Activated naive CD8-positive, alpha-beta T cell (primary cell): ENCODE measurements at regions not wholly inside any gene's neighbourhood (a gene's known extent, or its start where the extent isn't known, plus 50 kb on each side); places are given as distances from the start of the nearest gene placed in this dataset.

ENCODE experiments used
- H3K27ac Mint-ChIP-seq: one replicate; pipeline ENCODE4 v1.8.0; 2021; ENCODE audit warnings: mixed read lengths
- H3K27me3 Mint-ChIP-seq: one replicate; pipeline ENCODE4 v1.8.0; 2021; ENCODE audit warnings: mixed read lengths
- H3K36me3 Mint-ChIP-seq: one replicate; pipeline ENCODE4 v1.8.0; 2021; ENCODE audit warnings: mixed read lengths
- H3K4me1 Mint-ChIP-seq: one replicate; pipeline ENCODE4 v1.8.0; 2021; ENCODE audit warnings: low read depth, mixed read lengths
- H3K4me3 Mint-ChIP-seq: one replicate; pipeline ENCODE4 v1.8.0; 2021; ENCODE audit warnings: mild to moderate bottlenecking, mixed read lengths
- H3K9me3 Mint-ChIP-seq: one replicate; pipeline ENCODE4 v1.8.0; 2021; ENCODE audit warnings: low read depth, mixed read lengths

GRCh38 chr1:72521659-72522058 lies 239.3 kb upstream of the NEGR1 start:
- no peak overlapping the region for H3K27ac Mint-ChIP-seq
- H3K4me3 Mint-ChIP-seq: no peak overlapping the region
- H3K9me3 Mint-ChIP-seq: no peaks in the 10 kb centered on the region
- H3K27me3 Mint-ChIP-seq: no peaks in the 10 kb centered on the region
- H3K36me3 Mint-ChIP-seq: no peaks in the 10 kb centered on the region
- no peaks in the 10 kb centered on the region for H3K4me1 Mint-ChIP-seq

- Mint-ChIP-seq H3K27me3 (no peaks in the 10 kb centered on the region), H3K4me3 (no peak overlapping the region), H3K36me3 (no peaks in the 10 kb centered on the region), H3K9me3 (no peaks in the 10 kb centered on the region), H3K4me1 (no peaks in the 10 kb centered on the region), H3K27ac (no peak overlapping the region)
These were observed 234.5 kb upstream of the NEGR1 start for GRCh38 chr1:72516826-72517225.

- Mint-ChIP-seq H3K36me3 (no peaks in the 10 kb centered on the region), H3K4me3 (no peak overlapping the region), H3K27me3 (no peaks in the 10 kb centered on the region), H3K27ac (no peak overlapping the region), H3K4me1 (no peaks in the 10 kb centered on the region), H3K9me3 (no peaks in the 10 kb centered on the region)
These were observed 233.9 kb upstream of the NEGR1 start for GRCh38 chr1:72516264-72516663.

GRCh38 chr1:72498371-72498770 lies 216.0 kb upstream of the NEGR1 start:
- Mint-ChIP-seq H3K4me3 (no peak overlapping the region), H3K27me3 (no peaks in the 10 kb centered on the region), H3K4me1 (no peaks in the 10 kb centered on the region), H3K27ac (no peak overlapping the region), H3K9me3 (no peaks in the 10 kb centered on the region), H3K36me3 (no peaks in the 10 kb centered on the region)

GRCh38 chr1:72489801-72490200 lies 207.5 kb upstream of the NEGR1 start:
- Mint-ChIP-seq H3K27ac (no peak overlapping the region), H3K27me3 (no peaks in the 10 kb centered on the region), H3K4me3 (no peak overlapping the region), H3K9me3 (no peaks in the 10 kb centered on the region), H3K4me1 (no peaks in the 10 kb centered on the region), H3K36me3 (no peaks in the 10 kb centered on the region)

GRCh38 chr1:72485801-72486200 lies 203.5 kb upstream of the NEGR1 start:
- H3K4me1 Mint-ChIP-seq: no peaks in the 10 kb centered on the region
- no peaks in the 10 kb centered on the region for H3K36me3 Mint-ChIP-seq
- peaks cover 2% of the 10 kb centered on the region for H3K9me3 Mint-ChIP-seq
- H3K27ac Mint-ChIP-seq: no peak overlapping the region
- no peak overlapping the region for H3K4me3 Mint-ChIP-seq
- H3K27me3 Mint-ChIP-seq: no peaks in the 10 kb centered on the region

- Mint-ChIP-seq H3K4me3 (no peak overlapping the region), H3K36me3 (no peaks in the 10 kb centered on the region), H3K27me3 (no peaks in the 10 kb centered on the region), H3K27ac (no peak overlapping the region), H3K4me1 (no peaks in the 10 kb centered on the region), H3K9me3 (peaks cover 6% of the 10 kb centered on the region)
These were observed 201.6 kb upstream of the NEGR1 start for GRCh38 chr1:72483846-72484357.

GRCh38 chr1:72482736-72483413 lies 200.5 kb upstream of the NEGR1 start:
- Mint-ChIP-seq H3K4me1 (no peaks in the 10 kb centered on the region), H3K4me3 (no peak overlapping the region), H3K9me3 (peaks cover 6% of the 10 kb centered on the region), H3K27me3 (no peaks in the 10 kb centered on the region), H3K27ac (no peak overlapping the region), H3K36me3 (no peaks in the 10 kb centered on the region)

GRCh38 chr1:72481420-72481970 lies 199.2 kb upstream of the NEGR1 start:
- Mint-ChIP-seq H3K9me3 (peaks cover 6% of the 10 kb centered on the region), H3K4me1 (no peaks in the 10 kb centered on the region), H3K4me3 (no peak overlapping the region), H3K27ac (no peak overlapping the region), H3K36me3 (no peaks in the 10 kb centered on the region), H3K27me3 (no peaks in the 10 kb centered on the region)

GRCh38 chr1:72466376-72466775 lies 184.0 kb upstream of the NEGR1 start:
- H3K27ac Mint-ChIP-seq: no peak overlapping the region
- no peaks in the 10 kb centered on the region for H3K9me3 Mint-ChIP-seq
- no peaks in the 10 kb centered on the region for H3K4me1 Mint-ChIP-seq
- H3K4me3 Mint-ChIP-seq: no peak overlapping the region
- H3K27me3 Mint-ChIP-seq: no peaks in the 10 kb centered on the region
- H3K36me3 Mint-ChIP-seq: no peaks in the 10 kb centered on the region

- Mint-ChIP-seq H3K9me3 (no peaks in the 10 kb centered on the region), H3K27ac (no peak overlapping the region), H3K4me1 (no peaks in the 10 kb centered on the region), H3K4me3 (no peak overlapping the region), H3K27me3 (no peaks in the 10 kb centered on the region), H3K36me3 (no peaks in the 10 kb centered on the region)
These were observed 180.0 kb upstream of the NEGR1 start for GRCh38 chr1:72462186-72462905.

GRCh38 chr1:72442262-72442661 lies 159.9 kb upstream of the NEGR1 start:
- Mint-ChIP-seq H3K9me3 (peaks cover 4% of the 10 kb centered on the region), H3K27ac (no peak overlapping the region), H3K4me3 (no peak overlapping the region), H3K36me3 (no peaks in the 10 kb centered on the region), H3K27me3 (no peaks in the 10 kb centered on the region), H3K4me1 (no peaks in the 10 kb centered on the region)

GRCh38 chr1:72439036-72439435 lies 156.7 kb upstream of the NEGR1 start:
- H3K4me3 Mint-ChIP-seq: no peak overlapping the region
- H3K27ac Mint-ChIP-seq: no peak overlapping the region
- no peaks in the 10 kb centered on the region for H3K4me1 Mint-ChIP-seq
- no peaks in the 10 kb centered on the region for H3K9me3 Mint-ChIP-seq
- H3K36me3 Mint-ChIP-seq: no peaks in the 10 kb centered on the region
- H3K27me3 Mint-ChIP-seq: no peaks in the 10 kb centered on the region

- H3K9me3 Mint-ChIP-seq: no peaks in the 10 kb centered on the region
- no peaks in the 10 kb centered on the region for H3K36me3 Mint-ChIP-seq
- H3K27me3 Mint-ChIP-seq: no peaks in the 10 kb centered on the region
- H3K4me3 Mint-ChIP-seq: no peak overlapping the region
- H3K27ac Mint-ChIP-seq: no peak overlapping the region
- H3K4me1 Mint-ChIP-seq: no peaks in the 10 kb centered on the region
These were observed 155.9 kb upstream of the NEGR1 start for GRCh38 chr1:72438270-72438669.

GRCh38 chr1:72435025-72435424 lies 152.7 kb upstream of the NEGR1 start:
- Mint-ChIP-seq H3K27me3 (no peaks in the 10 kb centered on the region), H3K27ac (no peak overlapping the region), H3K36me3 (no peaks in the 10 kb centered on the region), H3K9me3 (no peaks in the 10 kb centered on the region), H3K4me3 (no peak overlapping the region), H3K4me1 (no peaks in the 10 kb centered on the region)
